Subcutaneous abdominal adipose tissue (tissue), 5 donors: ENCODE measurements at regions not wholly inside any gene's neighbourhood (a gene's known extent, or its start where the extent isn't known, plus 50 kb on each side); places are given as distances from the start of the nearest gene placed in this dataset.

ENCODE experiments used
- H3K27ac ChIP-seq: one replicate; pipeline ENCODE4 v1.7.0; 2013; ENCODE audit warnings: low read depth, mild to moderate bottlenecking, inconsistent platforms, low read length, moderate library complexity
- H3K27me3 ChIP-seq, 5 donors: one replicate each; pipeline ENCODE4 v1.7.0; 2013; ENCODE audit warnings: low read length in 5 of 5, inconsistent platforms in 1 of 5; ENCODE audit not compliant: control insufficient read depth in 5 of 5, insufficient read depth in 4 of 5
- H3K36me3 ChIP-seq, 5 donors: one replicate each; pipeline ENCODE4 v1.7.0; 2013; ENCODE audit warnings: low read length in 5 of 5; ENCODE audit not compliant: control insufficient read depth in 5 of 5, insufficient read depth in 5 of 5
- H3K4me1 ChIP-seq, 5 donors: one replicate each; pipeline ENCODE4 v1.7.0; 2013; ENCODE audit warnings: low read length in 5 of 5, mild to moderate bottlenecking in 3 of 5, moderate library complexity in 1 of 5; ENCODE audit not compliant: control insufficient read depth in 5 of 5, insufficient read depth in 5 of 5
- H3K4me3 ChIP-seq, 5 donors: one replicate each; pipeline ENCODE4 v1.7.0; 2013; ENCODE audit warnings: low read length in 5 of 5, low read depth in 1 of 5
- H3K9ac ChIP-seq, 5 donors: one replicate each; pipeline ENCODE4 v1.7.0; 2013; ENCODE audit warnings: low read length in 5 of 5, mild to moderate bottlenecking in 4 of 5, moderate library complexity in 3 of 5
- H3K9me3 ChIP-seq, 5 donors: one replicate each; pipeline ENCODE4 v1.7.0; 2013; ENCODE audit warnings: low read length in 5 of 5; ENCODE audit not compliant: control insufficient read depth in 5 of 5
- donor health status: healthy.
- donor health status: healthy.
- donor health status: healthy.
- donor health status: healthy.
- donor health status: healthy.

GRCh38 chr4:10203851-10204250 lies 87.3 kb upstream of the WDR1 start:
- H3K27me3 ChIP-seq = peaks cover 0 to 6% (median 0%) of the 10 kb centered on the region in 5 donors
- no peak overlapping the region for H3K9ac ChIP-seq
- no peaks in the 10 kb centered on the region for H3K36me3 ChIP-seq
- H3K4me1 ChIP-seq = no peaks in the 10 kb centered on the region
- H3K9me3 ChIP-seq = no peaks in the 10 kb centered on the region
- H3K4me3 ChIP-seq = no peak overlapping the region
- H3K27ac ChIP-seq = no peak overlapping the region

GRCh38 chr4:10201381-10202223 lies 85.0 kb upstream of the WDR1 start:
- Histone ChIP-seq H3K36me3 (no peaks in the 10 kb centered on the region), H3K9me3 (no peaks in the 10 kb centered on the region), H3K27me3 (no peaks in the 10 kb centered on the region), H3K4me1 (no peaks in the 10 kb centered on the region), H3K4me3 (no peak overlapping the region), H3K9ac (no peak overlapping the region), H3K27ac (no peak overlapping the region)

GRCh38 chr4:10200869-10201268 lies 84.3 kb upstream of the WDR1 start:
- no peaks in the 10 kb centered on the region for H3K27me3 ChIP-seq
- H3K9me3 ChIP-seq = no peaks in the 10 kb centered on the region
- no peaks in the 10 kb centered on the region for H3K36me3 ChIP-seq
- H3K9ac ChIP-seq = no peak overlapping the region
- no peaks in the 10 kb centered on the region for H3K4me1 ChIP-seq
- H3K27ac ChIP-seq = no peak overlapping the region
- H3K4me3 ChIP-seq = no peak overlapping the region

GRCh38 chr4:10198365-10198764 lies 81.8 kb upstream of the WDR1 start:
- H3K4me1 ChIP-seq = no peaks in the 10 kb centered on the region
- no peak overlapping the region for H3K27ac ChIP-seq
- H3K27me3 ChIP-seq = no peaks in the 10 kb centered on the region
- H3K4me3 ChIP-seq = no peak overlapping the region
- no peaks in the 10 kb centered on the region for H3K36me3 ChIP-seq
- no peak overlapping the region for H3K9ac ChIP-seq
- no peaks in the 10 kb centered on the region for H3K9me3 ChIP-seq

GRCh38 chr4:10197952-10198351 lies 81.4 kb upstream of the WDR1 start:
- H3K9ac ChIP-seq = no peak overlapping the region
- H3K9me3 ChIP-seq = no peaks in the 10 kb centered on the region
- H3K27me3 ChIP-seq = no peaks in the 10 kb centered on the region
- H3K27ac ChIP-seq = no peak overlapping the region
- no peak overlapping the region for H3K4me3 ChIP-seq
- no peaks in the 10 kb centered on the region for H3K4me1 ChIP-seq
- H3K36me3 ChIP-seq = no peaks in the 10 kb centered on the region

- no peaks in the 10 kb centered on the region for H3K9me3 ChIP-seq
- H3K4me1 ChIP-seq = no peaks in the 10 kb centered on the region
- H3K27me3 ChIP-seq = no peaks in the 10 kb centered on the region
- H3K27ac ChIP-seq = no peak overlapping the region
- no peaks in the 10 kb centered on the region for H3K36me3 ChIP-seq
- no peak overlapping the region for H3K4me3 ChIP-seq
- no peak overlapping the region for H3K9ac ChIP-seq
These were observed 79.6 kb upstream of the WDR1 start for GRCh38 chr4:10196191-10196590.

- Histone ChIP-seq H3K4me1 (no peaks in the 10 kb centered on the region), H3K27ac (no peak overlapping the region), H3K4me3 (no peak overlapping the region), H3K9me3 (no peaks in the 10 kb centered on the region), H3K36me3 (no peaks in the 10 kb centered on the region), H3K27me3 (no peaks in the 10 kb centered on the region), H3K9ac (no peak overlapping the region)
These were observed 75.7 kb upstream of the WDR1 start for GRCh38 chr4:10192331-10192730.

- H3K4me3 ChIP-seq = no peak overlapping the region
- H3K9ac ChIP-seq = no peak overlapping the region
- H3K27me3 ChIP-seq = no peaks in the 10 kb centered on the region
- H3K4me1 ChIP-seq = no peaks in the 10 kb centered on the region
- no peak overlapping the region for H3K27ac ChIP-seq
- H3K36me3 ChIP-seq = no peaks in the 10 kb centered on the region
- H3K9me3 ChIP-seq = no peaks in the 10 kb centered on the region
These were observed 71.9 kb upstream of the WDR1 start for GRCh38 chr4:10188400-10189004.

GRCh38 chr4:10186228-10187214 lies 69.9 kb upstream of the WDR1 start:
- Histone ChIP-seq H3K4me3 (no peak overlapping the region), H3K4me1 (no peaks in the 10 kb centered on the region), H3K36me3 (no peaks in the 10 kb centered on the region), H3K9ac (no peak overlapping the region), H3K27ac (no peak overlapping the region), H3K27me3 (no peaks in the 10 kb centered on the region), H3K9me3 (no peaks in the 10 kb centered on the region)
